ENCODE measurements at regions not wholly inside any gene's neighbourhood (a gene's known extent, or its start where the extent isn't known, plus 50 kb on each side); places are given as distances from the start of the nearest gene placed in this dataset.

DNA sequence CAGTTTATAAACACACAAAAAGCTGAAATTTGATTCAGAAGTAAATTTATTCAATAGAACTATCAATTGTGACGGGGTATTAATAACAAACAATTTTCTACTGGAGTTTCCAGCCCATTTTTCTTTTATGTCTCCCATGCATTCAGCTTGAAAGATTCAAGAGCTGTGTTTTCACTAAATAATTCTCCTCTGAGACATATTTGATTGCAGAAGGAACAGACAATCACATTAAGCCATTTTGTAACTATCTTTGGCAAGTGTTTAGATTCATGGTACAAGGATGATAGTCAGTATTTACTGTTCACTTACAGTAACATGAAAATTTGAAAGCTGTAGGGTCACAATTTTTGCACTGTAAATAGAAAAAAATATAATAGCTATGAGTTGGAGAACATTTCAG lies 198.4 kb upstream of the TACR3 start:
- Histone ChIP-seq H3K4me1 (ENCODE audit: insufficient read depth, low read length) (no peaks in the 10 kb centered on the region), H3K9ac (ENCODE audit: low read depth, low read length) (no peak overlapping the region), H3K4me3 (ENCODE audit: low read length) (no peak overlapping the region), H3K27ac (ENCODE audit: low read depth, low read length) (no peak overlapping the region), H3K36me3 (ENCODE audit: insufficient read depth, low read length) (no peaks in the 10 kb centered on the region), H3K9me3 (ENCODE audit: insufficient read depth, low read depth, low read length) (no peaks in the 10 kb centered on the region), H3K27me3 (ENCODE audit: insufficient read depth, low read length) (no peaks in the 10 kb centered on the region)
- WGBS = 82% methylated on average over 1 of the region's 1 CpG

GRCh38 chr4:103915224-103915869 lies 195.6 kb upstream of the TACR3 start:
- Histone ChIP-seq H3K27ac (ENCODE audit: low read depth, low read length) (no peak overlapping the region), H3K9me3 (ENCODE audit: insufficient read depth, low read depth, low read length) (no peaks in the 10 kb centered on the region), H3K4me1 (ENCODE audit: insufficient read depth, low read length) (no peaks in the 10 kb centered on the region), H3K9ac (ENCODE audit: low read depth, low read length) (no peak overlapping the region), H3K36me3 (ENCODE audit: insufficient read depth, low read length) (no peaks in the 10 kb centered on the region), H3K27me3 (ENCODE audit: insufficient read depth, low read length) (no peaks in the 10 kb centered on the region), H3K4me3 (ENCODE audit: low read length) (no peak overlapping the region)
- 0% methylated on average over 1 of the region's 3 CpGs for WGBS

GRCh38 chr4:103907414-103907813 lies 187.6 kb upstream of the TACR3 start:
- no peaks in the 10 kb centered on the region for H3K27me3 ChIP-seq (ENCODE audit: insufficient read depth, low read length)
- H3K9me3 ChIP-seq (ENCODE audit: insufficient read depth, low read depth, low read length) = no peaks in the 10 kb centered on the region
- 93% methylated on average over 2 of the region's 2 CpGs for WGBS
- no peak overlapping the region for H3K4me3 ChIP-seq (ENCODE audit: low read length)
- no peaks in the 10 kb centered on the region for H3K4me1 ChIP-seq (ENCODE audit: insufficient read depth, low read length)
- H3K36me3 ChIP-seq (ENCODE audit: insufficient read depth, low read length) = no peaks in the 10 kb centered on the region
- no peak overlapping the region for H3K9ac ChIP-seq (ENCODE audit: low read depth, low read length)
- no peak overlapping the region for H3K27ac ChIP-seq (ENCODE audit: low read depth, low read length)

DNA sequence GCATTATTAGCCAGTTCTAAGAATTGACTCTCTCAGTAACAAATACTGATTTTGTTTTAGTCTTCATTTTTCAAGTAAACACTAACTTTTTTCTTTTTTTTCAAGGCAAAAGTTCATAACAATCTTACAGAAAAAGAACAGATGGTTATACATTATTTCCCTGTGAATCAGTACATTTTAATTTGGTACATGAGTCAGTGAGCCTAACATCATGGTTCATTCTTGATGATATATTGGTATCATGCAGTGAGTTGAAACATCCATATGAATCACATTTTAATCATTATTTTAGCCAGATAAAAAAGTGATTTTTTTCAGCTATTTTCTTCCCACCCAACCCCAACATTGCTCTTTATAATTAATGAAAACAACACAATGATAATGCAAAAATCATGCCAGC lies 184.3 kb upstream of the TACR3 start:
- Histone ChIP-seq H3K4me1 (ENCODE audit: insufficient read depth, low read length) (no peaks in the 10 kb centered on the region), H3K27me3 (ENCODE audit: insufficient read depth, low read length) (no peaks in the 10 kb centered on the region), H3K9me3 (ENCODE audit: insufficient read depth, low read depth, low read length) (no peaks in the 10 kb centered on the region), H3K27ac (ENCODE audit: low read depth, low read length) (no peak overlapping the region), H3K9ac (ENCODE audit: low read depth, low read length) (no peak overlapping the region), H3K36me3 (ENCODE audit: insufficient read depth, low read length) (no peaks in the 10 kb centered on the region), H3K4me3 (ENCODE audit: low read length) (no peak overlapping the region)

GRCh38 chr4:103902730-103903129 lies 182.9 kb upstream of the TACR3 start:
- Histone ChIP-seq H3K9me3 (ENCODE audit: insufficient read depth, low read depth, low read length) (no peaks in the 10 kb centered on the region), H3K27me3 (ENCODE audit: insufficient read depth, low read length) (no peaks in the 10 kb centered on the region), H3K9ac (ENCODE audit: low read depth, low read length) (no peak overlapping the region), H3K4me3 (ENCODE audit: low read length) (no peak overlapping the region), H3K27ac (ENCODE audit: low read depth, low read length) (no peak overlapping the region), H3K4me1 (ENCODE audit: insufficient read depth, low read length) (no peaks in the 10 kb centered on the region), H3K36me3 (ENCODE audit: insufficient read depth, low read length) (no peaks in the 10 kb centered on the region)
- WGBS = 92% methylated on average over 1 of the region's 2 CpGs

- no peaks in the 10 kb centered on the region for H3K4me1 ChIP-seq (ENCODE audit: insufficient read depth, low read length)
- H3K9ac ChIP-seq (ENCODE audit: low read depth, low read length) = no peak overlapping the region
- H3K4me3 ChIP-seq (ENCODE audit: low read length) = no peak overlapping the region
- no peaks in the 10 kb centered on the region for H3K27me3 ChIP-seq (ENCODE audit: insufficient read depth, low read length)
- H3K9me3 ChIP-seq (ENCODE audit: insufficient read depth, low read depth, low read length) = no peaks in the 10 kb centered on the region
- no peaks in the 10 kb centered on the region for H3K36me3 ChIP-seq (ENCODE audit: insufficient read depth, low read length)
- H3K27ac ChIP-seq (ENCODE audit: low read depth, low read length) = no peak overlapping the region
Observed at GRCh38 chr4:103895876-103896465, 176.2 kb upstream of the TACR3 start.

- no peak overlapping the region for H3K4me3 ChIP-seq (ENCODE audit: low read length)
- no peaks in the 10 kb centered on the region for H3K27me3 ChIP-seq (ENCODE audit: insufficient read depth, low read length)
- H3K27ac ChIP-seq (ENCODE audit: low read depth, low read length) = no peak overlapping the region
- no peaks in the 10 kb centered on the region for H3K4me1 ChIP-seq (ENCODE audit: insufficient read depth, low read length)
- 100% methylated on average over 3 of the region's 3 CpGs for WGBS
- H3K36me3 ChIP-seq (ENCODE audit: insufficient read depth, low read length) = no peaks in the 10 kb centered on the region
- no peak overlapping the region for H3K9ac ChIP-seq (ENCODE audit: low read depth, low read length)
- no peaks in the 10 kb centered on the region for H3K9me3 ChIP-seq (ENCODE audit: insufficient read depth, low read depth, low read length)
Observed at GRCh38 chr4:103892586-103892985, 172.8 kb upstream of the TACR3 start.

DNA sequence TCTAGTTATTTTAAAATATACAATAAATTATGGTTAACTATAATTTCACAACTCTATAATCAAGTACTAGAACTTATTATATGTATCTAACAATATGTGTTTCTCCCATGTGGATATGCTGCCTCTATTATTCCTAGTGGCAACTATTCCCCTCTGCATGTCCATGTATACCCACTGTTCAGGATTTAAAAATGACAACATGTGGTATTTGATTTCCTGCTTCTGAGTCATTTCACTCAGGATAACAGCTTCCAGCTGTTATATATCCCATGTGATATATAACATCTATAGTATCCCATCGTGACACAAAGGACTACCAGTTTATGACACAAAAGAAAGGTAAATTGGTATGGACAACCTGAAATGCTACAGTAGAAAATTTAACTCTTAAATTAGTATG lies 167.4 kb upstream of the TACR3 start:
- no peak overlapping the region for H3K27ac ChIP-seq (ENCODE audit: low read depth, low read length)
- no peaks in the 10 kb centered on the region for H3K9me3 ChIP-seq (ENCODE audit: insufficient read depth, low read depth, low read length)
- no CpG with 5 or more reads among the region's 1 CpG for WGBS
- H3K4me3 ChIP-seq (ENCODE audit: low read length) = no peak overlapping the region
- no peak overlapping the region for H3K9ac ChIP-seq (ENCODE audit: low read depth, low read length)
- H3K4me1 ChIP-seq (ENCODE audit: insufficient read depth, low read length) = no peaks in the 10 kb centered on the region
- no peaks in the 10 kb centered on the region for H3K27me3 ChIP-seq (ENCODE audit: insufficient read depth, low read length)
- no peaks in the 10 kb centered on the region for H3K36me3 ChIP-seq (ENCODE audit: insufficient read depth, low read length)

- Histone ChIP-seq H3K36me3 (ENCODE audit: insufficient read depth, low read length) (no peaks in the 10 kb centered on the region), H3K27me3 (ENCODE audit: insufficient read depth, low read length) (no peaks in the 10 kb centered on the region), H3K4me3 (ENCODE audit: low read length) (no peak overlapping the region), H3K9me3 (ENCODE audit: insufficient read depth, low read depth, low read length) (no peaks in the 10 kb centered on the region), H3K27ac (ENCODE audit: low read depth, low read length) (no peak overlapping the region), H3K4me1 (ENCODE audit: insufficient read depth, low read length) (no peaks in the 10 kb centered on the region), H3K9ac (ENCODE audit: low read depth, low read length) (no peak overlapping the region)
- 100% methylated on average over 1 of the region's 3 CpGs for WGBS
Observed at GRCh38 chr4:103885152-103885551, 165.4 kb upstream of the TACR3 start.

DNA sequence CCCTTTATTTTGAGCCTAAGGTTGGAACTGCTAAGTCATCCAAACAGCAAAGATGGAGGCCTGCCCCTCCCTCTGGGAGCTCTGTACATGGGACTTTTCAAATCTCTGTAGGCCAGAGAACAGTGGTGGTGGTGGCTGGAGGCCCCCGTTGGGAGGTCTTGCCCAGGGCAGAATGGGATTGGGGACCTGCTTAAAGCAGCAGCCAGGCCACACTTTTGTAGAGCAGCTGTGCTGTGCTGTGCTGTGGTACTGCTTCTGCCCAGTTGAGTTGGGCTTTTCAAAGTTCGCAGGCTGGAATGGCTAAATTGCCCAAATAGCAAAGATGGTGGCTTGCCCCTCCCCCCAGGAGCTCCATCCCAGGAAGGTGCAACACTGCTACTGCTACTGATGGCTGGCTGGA lies 147.5 kb upstream of the TACR3 start:
- Histone ChIP-seq H3K4me1 (ENCODE audit: insufficient read depth, low read length) (no peaks in the 10 kb centered on the region), H3K9ac (ENCODE audit: low read depth, low read length) (no peak overlapping the region), H3K9me3 (ENCODE audit: insufficient read depth, low read depth, low read length) (no peaks in the 10 kb centered on the region), H3K4me3 (ENCODE audit: low read length) (no peak overlapping the region), H3K27me3 (ENCODE audit: insufficient read depth, low read length) (no peaks in the 10 kb centered on the region), H3K36me3 (ENCODE audit: insufficient read depth, low read length) (no peaks in the 10 kb centered on the region), H3K27ac (ENCODE audit: low read depth, low read length) (no peak overlapping the region)
- WGBS = 94% methylated on average over 2 of the region's 2 CpGs

DNA sequence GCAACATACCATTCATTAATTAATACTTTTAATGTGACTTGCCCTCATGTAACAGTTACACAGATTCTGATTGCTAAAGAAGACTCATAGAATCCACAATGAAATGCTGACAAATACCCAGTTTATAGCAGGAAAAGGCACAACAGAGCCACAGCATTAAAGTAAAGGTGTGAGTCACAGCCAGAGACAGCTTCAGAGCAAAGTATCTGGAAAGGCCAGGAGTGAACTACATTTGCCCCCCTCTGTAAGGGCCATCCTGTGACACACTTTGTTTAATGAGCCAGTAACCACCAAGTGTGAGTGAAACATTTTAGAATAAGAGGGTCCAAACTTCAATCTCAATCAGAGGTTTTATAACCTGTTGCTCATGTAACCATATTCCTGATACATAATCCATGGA lies 133.8 kb upstream of the TACR3 start:
- Histone ChIP-seq H3K9ac (ENCODE audit: low read depth, low read length) (no peak overlapping the region), H3K4me3 (ENCODE audit: low read length) (no peak overlapping the region), H3K27ac (ENCODE audit: low read depth, low read length) (no peak overlapping the region), H3K9me3 (ENCODE audit: insufficient read depth, low read depth, low read length) (no peaks in the 10 kb centered on the region; the same call in 1 of the 2 replicates), H3K4me1 (ENCODE audit: insufficient read depth, low read length) (no peaks in the 10 kb centered on the region), H3K36me3 (ENCODE audit: insufficient read depth, low read length) (no peaks in the 10 kb centered on the region), H3K27me3 (ENCODE audit: insufficient read depth, low read length) (no peaks in the 10 kb centered on the region)

GRCh38 chr4:103853146-103853545 lies 133.4 kb upstream of the TACR3 start:
- 92% methylated on average over 3 of the region's 3 CpGs for WGBS
- H3K36me3 ChIP-seq (ENCODE audit: insufficient read depth, low read length) = no peaks in the 10 kb centered on the region

More at GRCh38 chr4:103853146-103853545, 133.4 kb upstream of the TACR3 start:
- Histone ChIP-seq H3K9me3 (ENCODE audit: insufficient read depth, low read depth, low read length) (no peaks in the 10 kb centered on the region; the same call in 1 of the 2 replicates), H3K4me1 (ENCODE audit: insufficient read depth, low read length) (no peaks in the 10 kb centered on the region), H3K27ac (ENCODE audit: low read depth, low read length) (no peak overlapping the region), H3K4me3 (ENCODE audit: low read length) (no peak overlapping the region), H3K27me3 (ENCODE audit: insufficient read depth, low read length) (no peaks in the 10 kb centered on the region), H3K9ac (ENCODE audit: low read depth, low read length) (no peak overlapping the region)

Data from HUES64 (cell line).